Progenitor cell of endocrine pancreas (in vitro differentiated cells): ENCODE measurements at regions not wholly inside any gene's neighbourhood (a gene's known extent, or its start where the extent isn't known, plus 50 kb on each side); places are given as distances from the start of the nearest gene placed in this dataset.

ENCODE experiments used
- DNase-seq: peaks from one replicate; pipeline ENCODE4 v3.0.0; 2021; ENCODE audit warnings: low spot score; ENCODE audit not compliant: unreplicated experiment
- H3K27ac Mint-ChIP-seq: 2 replicates; pipeline ENCODE4 v1.8.0; 2021; ENCODE audit warnings: mild to moderate bottlenecking, moderate library complexity, mixed read lengths
- H3K27me3 Mint-ChIP-seq: 2 replicates; pipeline ENCODE4 v1.8.0; 2021; ENCODE audit warnings: mixed read lengths
- H3K36me3 Mint-ChIP-seq: 2 replicates; pipeline ENCODE4 v1.8.0; 2022; ENCODE audit warnings: mixed read lengths; ENCODE audit not compliant: insufficient read depth
- H3K4me1 Mint-ChIP-seq: 2 replicates; pipeline ENCODE4 v1.8.0; 2021; ENCODE audit warnings: low read depth, mixed read lengths
- H3K4me3 Mint-ChIP-seq: 2 replicates; pipeline ENCODE4 v1.8.0; 2021; ENCODE audit warnings: low read depth, mild to moderate bottlenecking, moderate library complexity, mixed read lengths
- H3K9me3 Mint-ChIP-seq: 2 replicates; pipeline ENCODE4 v1.8.0; 2021; ENCODE audit warnings: low read depth, mixed read lengths
- CTCF ChIP-seq: fragments of 200-600 bp; sonication (generic); IDR thresholded peaks from one replicate; pipeline ENCODE4 v1.5.0; 2021; ENCODE audit warnings: antibody characterized with exemption, mild to moderate bottlenecking; ENCODE audit not compliant: unreplicated experiment

- Mint-ChIP-seq H3K4me1 (peaks cover 5% of the 10 kb centered on the region), H3K36me3 (no peaks in the 10 kb centered on the region), H3K27me3 (peaks cover 54% of the 10 kb centered on the region), H3K9me3 (no peaks in the 10 kb centered on the region), H3K27ac (no peak overlapping the region), H3K4me3 (no peak overlapping the region)
- no peak for DNase-seq
- TF ChIP-seq CTCF, result no peak
These were observed 370.9 kb upstream of the EEF2KMT start for GRCh38 chr16:5468488-5468887.

GRCh38 chr16:5467552-5467951 is 370.0 kb upstream of the EEF2KMT start:
- Mint-ChIP-seq H3K27ac (no peak overlapping the region), H3K4me3 (no peak overlapping the region), H3K9me3 (no peaks in the 10 kb centered on the region), H3K36me3 (no peaks in the 10 kb centered on the region), H3K27me3 (peaks cover 45% of the 10 kb centered on the region), H3K4me1 (peaks cover 5% of the 10 kb centered on the region)
- TF ChIP-seq CTCF, result no peak
- DNase-seq, result no peak

GRCh38 chr16:5466551-5466950 is 369.0 kb upstream of the EEF2KMT start:
- no peaks in the 10 kb centered on the region for H3K36me3 Mint-ChIP-seq
- peaks cover 5% of the 10 kb centered on the region for H3K4me1 Mint-ChIP-seq
- DNase-seq, result no peak
- H3K27me3 Mint-ChIP-seq, result peaks cover 35% of the 10 kb centered on the region
- H3K27ac Mint-ChIP-seq, result no peak overlapping the region
- TF ChIP-seq CTCF, result no peak
- no peaks in the 10 kb centered on the region for H3K9me3 Mint-ChIP-seq
- H3K4me3 Mint-ChIP-seq, result no peak overlapping the region

GRCh38 chr16:5465714-5466113 is 368.1 kb upstream of the EEF2KMT start:
- H3K27me3 Mint-ChIP-seq, result peaks cover 32% of the 10 kb centered on the region
- no peak for TF ChIP-seq CTCF
- H3K4me1 Mint-ChIP-seq, result peaks cover 5% of the 10 kb centered on the region
- no peak overlapping the region for H3K4me3 Mint-ChIP-seq
- H3K36me3 Mint-ChIP-seq, result no peaks in the 10 kb centered on the region
- no peaks in the 10 kb centered on the region for H3K9me3 Mint-ChIP-seq
- DNase-seq, result no peak
- H3K27ac Mint-ChIP-seq, result no peak overlapping the region

- peaks cover 40% of the 10 kb centered on the region for H3K27me3 Mint-ChIP-seq
- no peak overlapping the region for H3K4me3 Mint-ChIP-seq
- no peak for TF ChIP-seq CTCF
- H3K36me3 Mint-ChIP-seq, result no peaks in the 10 kb centered on the region
- peaks cover 5% of the 10 kb centered on the region for H3K4me1 Mint-ChIP-seq
- no peak for DNase-seq
- no peaks in the 10 kb centered on the region for H3K9me3 Mint-ChIP-seq
- H3K27ac Mint-ChIP-seq, result no peak overlapping the region
These were observed 366.2 kb upstream of the EEF2KMT start for GRCh38 chr16:5463820-5464219.
